HG03066 (cell line): ENCODE measurements at regions not wholly inside any gene's neighbourhood (a gene's known extent, or its start where the extent isn't known, plus 50 kb on each side); places are given as distances from the start of the nearest gene placed in this dataset.
"Not testable (repeated sequence)": the region's sequence is repeated elsewhere in the genome, so short reads cannot be mapped to it uniquely, and the experiment has no call there.

Source experiments
- ATAC-seq: cut with Tn5 transposase; IDR thresholded peaks from one replicate; pipeline ENCODE4 v1.9.1; 2021; ENCODE audit warnings: low read depth; ENCODE audit not compliant: unreplicated experiment

- ATAC-seq, result no peak
Measured at GRCh38 chr3:87436781-87437543, 160.6 kb upstream of the POU1F1 start.

- ATAC-seq, result no peak
Measured at GRCh38 chr3:87435926-87436620, 159.7 kb upstream of the POU1F1 start.

- ATAC-seq, result not testable (repeated sequence)
Measured at GRCh38 chr3:87433445-87433844, 157.1 kb upstream of the POU1F1 start.

GRCh38 chr3:87426918-87427317 is 150.5 kb upstream of the POU1F1 start:
- ATAC-seq, result no peak

- no peak for ATAC-seq
Measured at GRCh38 chr3:87425056-87425455, 148.7 kb upstream of the POU1F1 start.

- ATAC-seq, result no peak
Measured at GRCh38 chr3:87423336-87423735, 147.0 kb upstream of the POU1F1 start.

GRCh38 chr3:87422333-87422732 is 145.9 kb upstream of the POU1F1 start:
- no peak for ATAC-seq

GRCh38 chr3:87420171-87420570 is 143.8 kb upstream of the POU1F1 start:
- no peak for ATAC-seq

- no peak for ATAC-seq
Measured at GRCh38 chr3:87414271-87414670, 137.9 kb upstream of the POU1F1 start.

- no peak for ATAC-seq
Measured at GRCh38 chr3:87413814-87414213, 137.4 kb upstream of the POU1F1 start.

- ATAC-seq, result no peak
Measured at GRCh38 chr3:87410110-87410509, 133.7 kb upstream of the POU1F1 start.

GRCh38 chr3:87398168-87398801 is 121.9 kb upstream of the POU1F1 start:
- no peak for ATAC-seq

GRCh38 chr3:87397211-87397610 is 120.8 kb upstream of the POU1F1 start:
- no peak for ATAC-seq

GRCh38 chr3:87390821-87391220 is 114.4 kb upstream of the POU1F1 start:
- ATAC-seq, result no peak

- no peak for ATAC-seq
Measured at GRCh38 chr3:87390353-87390752, 114.0 kb upstream of the POU1F1 start.

- ATAC-seq, result no peak
Measured at GRCh38 chr3:87375231-87375682, 98.9 kb upstream of the POU1F1 start.

GRCh38 chr3:87370007-87370406 is 93.6 kb upstream of the POU1F1 start:
- ATAC-seq, result no peak

- ATAC-seq, result no peak
Measured at GRCh38 chr3:87367736-87368135, 91.4 kb upstream of the POU1F1 start.

- ATAC-seq, result no peak
Measured at GRCh38 chr3:87363721-87364120, 87.3 kb upstream of the POU1F1 start.

- ATAC-seq, result no peak
Measured at GRCh38 chr3:87361956-87362355, 85.6 kb upstream of the POU1F1 start.

- ATAC-seq, result no peak
Measured at GRCh38 chr3:87361271-87361670, 84.9 kb upstream of the POU1F1 start.

GRCh38 chr3:87359826-87360225 is 83.4 kb upstream of the POU1F1 start:
- ATAC-seq, result no peak
